ENCODE measurements at regions not wholly inside any gene's neighbourhood (a gene's known extent, or its start where the extent isn't known, plus 50 kb on each side); places are given as distances from the start of the nearest gene placed in this dataset.
"Not testable (repeated sequence)": the region's sequence is repeated elsewhere in the genome, so short reads cannot be mapped to it uniquely, and the experiment has no call there.

DNA sequence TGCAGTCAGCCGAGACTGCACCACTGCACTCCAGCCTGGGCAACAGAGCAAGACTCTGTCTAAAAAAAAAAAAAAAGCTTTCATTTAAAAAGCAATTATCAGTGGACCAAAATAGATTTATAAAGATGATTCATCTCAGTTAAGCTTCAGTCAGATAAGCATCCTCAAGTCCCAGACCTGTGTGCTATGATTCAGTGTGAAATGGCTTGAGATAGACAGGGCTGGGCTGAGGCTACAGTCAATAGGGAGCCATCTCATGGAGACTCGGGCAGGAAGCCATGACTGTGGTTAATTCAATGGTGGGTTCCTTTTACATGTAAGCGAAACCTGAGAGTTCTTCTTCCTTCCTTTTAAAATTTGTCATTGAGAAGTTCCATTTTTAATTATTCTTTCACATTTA is 276.0 kb downstream of the TFAP2A start:
- Histone ChIP-seq H3K9ac (ENCODE audit: low read depth, low read length) (no peak overlapping the region), H3K36me3 (ENCODE audit: insufficient read depth, low read depth, low read length) (no peaks in the 10 kb centered on the region), H3K27ac (ENCODE audit: low read length) (no peak overlapping the region), H3K4me1 (ENCODE audit: insufficient read depth, low read length) (0 out of 2 replicates have a peak, but pooled peaks cover 2% of the 10 kb centered on the region), H3K9me3 (ENCODE audit: insufficient read depth, low read depth, low read length) (peaks cover 1% of the 10 kb centered on the region; the same call in 1 of the 2 replicates), H3K4me3 (ENCODE audit: low read length) (no peak overlapping the region), H3K27me3 (ENCODE audit: insufficient read depth, low read length) (no peaks in the 10 kb centered on the region)

DNA sequence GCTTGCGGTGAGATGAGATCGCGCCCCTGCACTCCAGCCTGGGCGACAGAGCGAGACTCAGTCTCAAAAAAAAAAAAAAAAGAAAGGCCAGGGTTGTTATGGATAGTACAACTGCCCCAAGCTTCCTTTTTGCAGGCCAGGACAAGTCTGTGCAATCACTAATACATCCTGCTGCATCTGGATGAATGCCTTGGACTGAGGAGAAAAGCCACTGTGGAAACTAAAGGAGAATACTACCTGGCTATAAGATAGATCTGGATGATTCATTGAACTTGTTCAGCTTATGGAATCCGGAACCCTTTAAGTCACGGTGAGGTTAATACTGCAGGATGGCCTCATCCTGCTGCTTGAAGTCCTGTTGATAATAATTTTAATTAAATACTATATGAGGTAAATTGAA is 278.2 kb downstream of the TFAP2A start:
- Histone ChIP-seq H3K36me3 (ENCODE audit: insufficient read depth, low read depth, low read length) (no peaks in the 10 kb centered on the region), H3K4me1 (ENCODE audit: insufficient read depth, low read length) (0 out of 2 replicates have a peak, but pooled peaks cover 2% of the 10 kb centered on the region), H3K9ac (ENCODE audit: low read depth, low read length) (no peak overlapping the region), H3K27ac (ENCODE audit: low read length) (no peak overlapping the region), H3K27me3 (ENCODE audit: insufficient read depth, low read length) (no peaks in the 10 kb centered on the region), H3K4me3 (ENCODE audit: low read length) (no peak overlapping the region), H3K9me3 (ENCODE audit: insufficient read depth, low read depth, low read length) (peaks cover 9% of the 10 kb centered on the region; the same call in 1 of the 2 replicates)

DNA sequence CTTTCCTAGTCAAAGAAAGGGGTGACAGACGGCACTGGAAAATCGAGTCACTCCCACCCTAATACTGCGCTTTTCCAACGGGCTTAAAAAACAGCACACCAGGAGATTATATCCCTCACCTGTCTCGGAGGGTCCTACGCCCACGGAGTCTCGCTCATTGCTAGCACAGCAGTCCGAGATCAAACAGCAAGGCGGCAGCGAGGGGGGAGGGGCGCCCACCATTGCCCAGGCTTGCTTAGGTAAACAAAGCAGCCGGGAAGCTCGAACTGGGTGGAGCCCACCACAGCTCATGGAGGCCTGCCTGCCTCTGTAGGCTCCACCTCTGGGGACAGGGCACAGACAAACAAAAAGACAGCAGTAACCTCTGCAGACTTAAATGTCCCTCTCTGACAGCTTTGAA is 280.7 kb downstream of the TFAP2A start:
- not testable (repeated sequence) for H3K9ac ChIP-seq (ENCODE audit: low read depth, low read length); H3K4me1 ChIP-seq (ENCODE audit: insufficient read depth, low read length); H3K27ac ChIP-seq (ENCODE audit: low read length); H3K36me3 ChIP-seq (ENCODE audit: insufficient read depth, low read depth, low read length); H3K27me3 ChIP-seq (ENCODE audit: insufficient read depth, low read length); H3K4me3 ChIP-seq (ENCODE audit: low read length); H3K9me3 ChIP-seq (ENCODE audit: insufficient read depth, low read depth, low read length)

DNA sequence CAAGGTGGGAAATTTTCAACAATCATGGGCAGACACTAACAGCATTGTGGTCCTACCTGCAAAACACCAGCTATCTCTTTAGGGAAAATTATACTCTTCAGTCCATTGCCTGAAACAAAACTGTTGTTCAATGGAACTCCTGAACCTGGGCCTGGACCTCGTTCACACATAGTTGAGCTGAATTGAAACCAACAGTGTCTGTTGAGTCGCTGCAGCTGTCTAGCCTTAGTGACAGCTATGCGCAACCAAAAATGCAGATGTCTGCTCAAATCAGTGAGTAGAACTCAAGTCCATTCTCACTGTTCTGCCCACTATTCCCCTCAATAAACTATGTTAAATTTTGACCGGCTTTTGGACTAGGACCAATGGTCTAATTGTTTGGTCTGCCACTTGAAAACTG is 286.2 kb downstream of the TFAP2A start:
- Histone ChIP-seq H3K27ac (ENCODE audit: low read length) (no peak overlapping the region), H3K9me3 (ENCODE audit: insufficient read depth, low read depth, low read length) (peaks cover 6% of the 10 kb centered on the region), H3K4me3 (ENCODE audit: low read length) (no peak overlapping the region), H3K36me3 (ENCODE audit: insufficient read depth, low read depth, low read length) (no peaks in the 10 kb centered on the region), H3K4me1 (ENCODE audit: insufficient read depth, low read length) (no peaks in the 10 kb centered on the region), H3K9ac (ENCODE audit: low read depth, low read length) (no peak overlapping the region), H3K27me3 (ENCODE audit: insufficient read depth, low read length) (no peaks in the 10 kb centered on the region)

DNA sequence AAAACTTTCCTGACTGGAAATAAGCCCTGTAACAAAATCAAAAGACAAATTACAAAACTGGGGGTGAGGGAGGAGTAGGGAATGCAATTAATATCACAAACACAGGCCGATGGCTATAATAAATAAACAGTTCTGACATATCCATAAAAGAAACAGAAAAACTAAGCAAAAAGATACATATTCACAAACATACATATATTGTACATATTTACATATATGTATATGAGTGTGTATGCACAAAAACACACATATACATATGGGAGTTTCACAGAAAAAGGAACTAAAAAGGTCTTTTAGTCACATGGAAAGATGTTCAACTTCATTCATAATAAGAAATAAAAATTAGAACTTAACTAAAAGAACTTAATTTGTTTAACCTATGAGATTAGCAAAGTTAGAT is 292.7 kb downstream of the TFAP2A start:
- H3K27me3 ChIP-seq (ENCODE audit: insufficient read depth, low read length) = no peaks in the 10 kb centered on the region
- H3K9ac ChIP-seq (ENCODE audit: low read depth, low read length) = no peak overlapping the region
- no peaks in the 10 kb centered on the region for H3K36me3 ChIP-seq (ENCODE audit: insufficient read depth, low read depth, low read length)
- no peaks in the 10 kb centered on the region for H3K4me1 ChIP-seq (ENCODE audit: insufficient read depth, low read length)
- no peaks in the 10 kb centered on the region for H3K9me3 ChIP-seq (ENCODE audit: insufficient read depth, low read depth, low read length)
- H3K4me3 ChIP-seq (ENCODE audit: low read length) = no peak overlapping the region
- H3K27ac ChIP-seq (ENCODE audit: low read length) = no peak overlapping the region

DNA sequence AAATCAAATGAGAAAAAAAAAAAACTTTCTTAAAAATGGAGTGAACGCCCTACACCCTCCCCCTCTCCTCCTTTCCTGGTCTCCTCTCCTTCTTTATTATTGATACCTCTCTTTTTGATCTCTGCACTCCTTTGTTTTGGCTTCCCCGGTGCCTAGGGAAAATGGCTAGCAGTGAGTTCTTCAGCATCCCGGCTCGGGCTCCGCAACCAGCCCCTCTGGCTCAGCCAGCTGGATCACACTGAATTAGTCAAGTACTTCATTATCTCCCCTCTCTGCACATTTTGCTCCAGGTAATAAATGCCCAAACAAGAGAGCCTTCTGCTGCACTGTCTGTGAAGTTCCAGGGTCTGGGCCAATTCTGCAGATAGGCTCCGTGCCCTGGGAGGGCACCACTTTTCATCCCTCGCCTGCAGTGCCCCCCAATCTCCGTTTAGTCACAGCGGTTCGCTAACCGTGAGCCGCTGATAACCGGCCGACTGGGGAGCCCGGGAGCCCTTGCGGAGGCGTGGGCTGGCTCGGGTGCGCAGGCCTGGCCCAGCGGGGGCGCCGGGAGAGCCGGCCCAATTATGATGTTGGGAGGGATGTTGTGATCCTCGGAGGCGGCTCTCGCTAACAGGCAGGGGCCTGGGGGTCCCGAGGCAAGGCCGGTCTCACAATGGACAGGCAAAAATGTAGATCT is 301.9 kb downstream of the TFAP2A start:
- H3K4me1 ChIP-seq (ENCODE audit: insufficient read depth, low read length) = peaks cover 4% of the 10 kb centered on the region; the same call in 1 of the 2 replicates
- no peak overlapping the region for H3K27ac ChIP-seq (ENCODE audit: low read length)
- peaks cover 24% of the 10 kb centered on the region for H3K27me3 ChIP-seq (ENCODE audit: insufficient read depth, low read length)
- H3K9me3 ChIP-seq (ENCODE audit: insufficient read depth, low read depth, low read length) = no peaks in the 10 kb centered on the region
- no peaks in the 10 kb centered on the region for H3K36me3 ChIP-seq (ENCODE audit: insufficient read depth, low read depth, low read length)
- peak overlapping the region; percentile 60 for H3K4me3 ChIP-seq (ENCODE audit: low read length)
- H3K9ac ChIP-seq (ENCODE audit: low read depth, low read length) = no peak overlapping the region

DNA sequence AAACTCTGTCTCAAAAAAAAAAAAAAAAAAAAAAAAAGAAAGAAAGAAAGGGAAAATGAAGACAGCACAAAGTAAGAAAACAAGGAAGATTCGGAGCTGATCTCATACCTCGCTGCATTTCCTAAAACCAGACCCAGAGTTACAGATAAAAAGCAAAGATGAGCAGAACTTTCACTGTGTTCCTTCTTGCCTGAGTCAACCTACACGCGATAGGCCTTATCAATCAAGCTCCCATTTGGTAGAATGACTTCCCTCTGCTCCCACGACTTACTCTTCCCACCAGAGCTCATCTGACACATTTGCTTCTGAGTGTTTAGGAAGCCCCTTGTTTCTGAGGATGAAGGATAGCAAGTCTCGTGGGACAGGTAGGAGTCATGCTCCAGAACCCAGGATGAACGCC is 302.9 kb downstream of the TFAP2A start:
- H3K9ac ChIP-seq (ENCODE audit: low read depth, low read length) = no peak overlapping the region
- no peak overlapping the region for H3K27ac ChIP-seq (ENCODE audit: low read length)
- peaks cover 24% of the 10 kb centered on the region for H3K27me3 ChIP-seq (ENCODE audit: insufficient read depth, low read length)
- H3K36me3 ChIP-seq (ENCODE audit: insufficient read depth, low read depth, low read length) = no peaks in the 10 kb centered on the region
- no peak overlapping the region for H3K4me3 ChIP-seq (ENCODE audit: low read length)
- no peaks in the 10 kb centered on the region for H3K9me3 ChIP-seq (ENCODE audit: insufficient read depth, low read depth, low read length)
- peaks cover 4% of the 10 kb centered on the region; the same call in 1 of the 2 replicates for H3K4me1 ChIP-seq (ENCODE audit: insufficient read depth, low read length)

DNA sequence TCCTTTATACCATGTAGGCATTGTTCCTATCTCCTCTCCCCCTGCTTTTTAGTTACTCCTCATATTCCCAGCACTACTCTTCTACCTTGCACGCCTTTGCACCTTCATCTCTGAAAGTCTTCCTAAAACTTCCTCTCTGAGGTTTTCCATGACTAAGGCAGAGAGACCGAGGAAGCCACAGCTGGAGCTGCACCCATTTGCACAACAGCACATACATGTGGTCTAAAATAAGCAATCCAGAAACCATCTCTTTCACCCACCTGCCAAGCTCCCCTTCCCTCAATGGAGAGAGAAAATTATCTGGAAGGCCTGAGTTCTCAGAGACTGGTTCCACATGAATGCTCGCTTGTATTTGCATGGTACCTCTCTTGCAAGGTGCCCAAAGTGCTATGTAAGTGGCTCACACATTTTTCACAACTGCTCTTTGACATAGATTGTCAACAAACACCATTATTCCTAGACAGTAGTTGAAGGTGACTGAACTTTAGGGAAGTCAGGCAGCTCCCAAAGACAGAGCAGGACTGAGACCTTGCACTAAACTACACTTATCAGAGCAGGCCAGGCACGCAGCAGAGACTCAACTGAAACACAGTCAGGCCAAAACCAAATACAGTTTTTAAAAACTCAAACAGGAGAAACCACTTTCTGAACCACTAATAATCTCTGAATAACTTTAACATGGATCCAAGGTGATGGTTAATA is 313.2 kb downstream of the TFAP2A start:
- Histone ChIP-seq H3K27me3 (ENCODE audit: insufficient read depth, low read length) (no peaks in the 10 kb centered on the region), H3K9me3 (ENCODE audit: insufficient read depth, low read depth, low read length) (no peaks in the 10 kb centered on the region), H3K4me3 (ENCODE audit: low read length) (no peak overlapping the region), H3K4me1 (ENCODE audit: insufficient read depth, low read length) (no peaks in the 10 kb centered on the region), H3K9ac (ENCODE audit: low read depth, low read length) (no peak overlapping the region), H3K36me3 (ENCODE audit: insufficient read depth, low read depth, low read length) (no peaks in the 10 kb centered on the region), H3K27ac (ENCODE audit: low read length) (no peak overlapping the region)

DNA sequence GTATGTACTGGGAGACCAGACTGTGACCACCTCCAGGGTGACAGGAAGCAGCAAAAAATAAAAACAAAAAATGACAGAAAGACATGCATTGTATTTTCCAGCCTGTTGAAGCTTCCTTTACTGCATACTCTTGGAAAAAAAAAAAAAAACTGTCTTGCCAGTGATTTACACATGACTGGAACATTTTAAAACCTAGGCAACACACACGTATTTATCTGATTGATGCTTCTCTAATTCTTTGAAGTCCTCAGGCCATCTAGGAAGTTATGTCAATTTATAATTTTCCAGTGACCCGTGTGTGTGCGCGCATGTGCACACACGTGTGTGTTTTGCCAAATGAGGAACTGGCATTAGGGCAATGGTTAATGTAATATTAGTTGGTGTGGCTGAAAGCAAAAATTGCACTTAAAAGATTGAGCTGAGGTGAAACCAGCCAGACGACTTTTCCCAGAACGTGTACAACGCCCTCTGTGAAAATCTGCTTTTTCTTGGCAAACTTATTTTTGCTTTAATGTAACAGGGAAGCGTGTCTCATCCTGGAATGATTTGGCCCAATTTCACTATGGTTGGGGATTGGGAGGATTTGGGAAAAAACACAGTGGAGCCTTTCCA is 315.2 kb downstream of the TFAP2A start:
- H3K9me3 ChIP-seq (ENCODE audit: insufficient read depth, low read depth, low read length) = no peaks in the 10 kb centered on the region
- no peak overlapping the region for H3K27ac ChIP-seq (ENCODE audit: low read length)
- H3K9ac ChIP-seq (ENCODE audit: low read depth, low read length) = no peak overlapping the region
- H3K4me1 ChIP-seq (ENCODE audit: insufficient read depth, low read length) = no peaks in the 10 kb centered on the region
- no peaks in the 10 kb centered on the region for H3K27me3 ChIP-seq (ENCODE audit: insufficient read depth, low read length)
- H3K4me3 ChIP-seq (ENCODE audit: low read length) = no peak overlapping the region
- no peaks in the 10 kb centered on the region for H3K36me3 ChIP-seq (ENCODE audit: insufficient read depth, low read depth, low read length)

DNA sequence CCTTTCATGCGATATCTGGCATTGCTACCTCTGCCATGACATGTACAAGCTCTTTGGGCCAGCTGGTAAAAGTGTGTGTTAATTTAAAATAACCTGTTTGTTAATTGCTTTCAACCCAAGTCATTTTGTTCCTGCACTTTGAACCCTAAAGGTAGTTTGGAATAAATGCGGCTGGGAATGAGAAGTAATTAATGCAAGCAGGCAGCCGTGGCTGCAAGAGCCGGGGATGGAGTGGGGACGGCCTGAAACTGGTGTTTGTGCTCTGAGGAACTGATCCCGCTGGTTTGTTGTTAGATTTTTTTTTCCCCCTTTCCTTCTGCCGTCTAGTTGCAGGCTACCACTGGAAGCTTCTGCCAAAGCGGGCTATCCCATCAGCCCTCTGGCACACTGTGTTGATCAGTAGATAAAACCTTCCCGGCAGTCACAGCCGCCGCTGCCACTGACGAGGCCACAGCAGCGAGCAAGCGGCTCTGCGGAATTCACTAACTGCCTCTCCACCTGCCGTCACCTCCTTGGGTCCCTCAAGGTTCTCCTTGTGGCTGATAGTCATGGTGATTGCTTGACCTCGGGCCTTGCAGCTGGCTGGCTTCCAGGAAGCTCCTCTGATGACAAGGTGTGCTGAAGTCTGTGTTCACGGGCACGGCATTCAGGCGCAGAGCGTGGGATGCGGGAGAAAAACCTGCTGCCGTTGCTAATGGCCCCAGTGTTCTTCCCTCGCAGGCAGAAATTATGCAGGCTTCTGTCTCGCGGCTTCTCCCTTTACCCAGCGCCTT is 315.9 kb downstream of the TFAP2A start:
- Histone ChIP-seq H3K9me3 (ENCODE audit: insufficient read depth, low read depth, low read length) (peaks cover 2% of the 10 kb centered on the region), H3K36me3 (ENCODE audit: insufficient read depth, low read depth, low read length) (no peaks in the 10 kb centered on the region), H3K4me3 (ENCODE audit: low read length) (no peak overlapping the region), H3K27me3 (ENCODE audit: insufficient read depth, low read length) (no peaks in the 10 kb centered on the region), H3K9ac (ENCODE audit: low read depth, low read length) (no peak overlapping the region), H3K4me1 (ENCODE audit: insufficient read depth, low read length) (no peaks in the 10 kb centered on the region), H3K27ac (ENCODE audit: low read length) (no peak overlapping the region)

DNA sequence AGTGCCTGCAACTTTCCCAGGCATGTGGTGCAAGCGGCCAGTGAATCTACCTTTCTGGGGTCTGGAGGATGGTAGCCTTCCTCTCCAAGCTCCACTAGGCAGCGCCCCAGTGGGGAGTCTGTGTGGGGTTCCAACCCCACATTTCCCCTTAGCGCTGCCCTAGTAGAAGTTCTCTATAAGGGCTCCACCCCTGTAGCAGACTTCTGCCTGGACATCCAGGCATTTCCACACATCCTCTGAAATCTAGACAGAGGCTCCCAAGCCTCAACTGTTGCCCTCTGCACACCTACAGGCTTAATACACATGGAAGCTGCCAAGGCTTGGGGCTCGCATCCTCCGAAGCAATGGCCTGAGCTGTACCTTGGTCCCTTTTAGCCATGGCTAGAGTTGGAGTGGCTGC is 321.6 kb downstream of the TFAP2A start:
- Histone ChIP-seq H3K4me3 (ENCODE audit: low read length) (no peak overlapping the region), H3K9ac (ENCODE audit: low read depth, low read length) (no peak overlapping the region), H3K4me1 (ENCODE audit: insufficient read depth, low read length) (no peaks in the 10 kb centered on the region), H3K9me3 (ENCODE audit: insufficient read depth, low read depth, low read length) (peaks cover 15% of the 10 kb centered on the region), H3K27ac (ENCODE audit: low read length) (no peak overlapping the region), H3K36me3 (ENCODE audit: insufficient read depth, low read depth, low read length) (no peaks in the 10 kb centered on the region), H3K27me3 (ENCODE audit: insufficient read depth, low read length) (no peaks in the 10 kb centered on the region)
